ENCODE measurements at regions not wholly inside any gene's neighbourhood (a gene's known extent, or its start where the extent isn't known, plus 50 kb on each side); places are given as distances from the start of the nearest gene placed in this dataset.
A peak's percentile ranks its signal among the peaks of the same experiment; 100 is the strongest.

DNA sequence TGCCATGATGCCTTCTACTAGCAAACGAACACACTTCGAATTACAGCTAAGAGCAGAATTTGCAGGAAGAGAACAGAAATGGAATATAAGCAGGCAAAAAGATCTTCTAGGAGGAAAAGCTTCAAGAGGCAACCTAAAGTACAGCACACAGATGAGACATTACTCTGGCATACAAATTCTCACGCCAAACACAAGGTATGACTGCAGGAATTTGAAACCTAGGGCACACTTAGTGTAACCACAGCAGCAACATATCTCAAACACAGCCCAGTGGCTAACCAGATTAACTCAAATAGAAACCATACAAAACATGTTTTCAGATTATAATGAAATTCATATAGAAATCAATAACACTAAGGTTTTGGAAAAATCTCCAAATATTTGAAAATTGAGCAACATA is 481.0 kb upstream of the RGMB start:
- Mint-ChIP-seq H3K4me1 (ENCODE audit: unreplicated experiment) (peaks cover 24% of the 10 kb centered on the region), H3K9me3 (ENCODE audit: unreplicated experiment) (no peaks in the 10 kb centered on the region), H3K4me3 (ENCODE audit: unreplicated experiment) (no peak overlapping the region), H3K27me3 (ENCODE audit: unreplicated experiment) (no peaks in the 10 kb centered on the region), H3K27ac (ENCODE audit: unreplicated experiment) (no peak overlapping the region), H3K36me3 (ENCODE audit: unreplicated experiment) (no peaks in the 10 kb centered on the region)
- TF ChIP-seq, protein P1, sequence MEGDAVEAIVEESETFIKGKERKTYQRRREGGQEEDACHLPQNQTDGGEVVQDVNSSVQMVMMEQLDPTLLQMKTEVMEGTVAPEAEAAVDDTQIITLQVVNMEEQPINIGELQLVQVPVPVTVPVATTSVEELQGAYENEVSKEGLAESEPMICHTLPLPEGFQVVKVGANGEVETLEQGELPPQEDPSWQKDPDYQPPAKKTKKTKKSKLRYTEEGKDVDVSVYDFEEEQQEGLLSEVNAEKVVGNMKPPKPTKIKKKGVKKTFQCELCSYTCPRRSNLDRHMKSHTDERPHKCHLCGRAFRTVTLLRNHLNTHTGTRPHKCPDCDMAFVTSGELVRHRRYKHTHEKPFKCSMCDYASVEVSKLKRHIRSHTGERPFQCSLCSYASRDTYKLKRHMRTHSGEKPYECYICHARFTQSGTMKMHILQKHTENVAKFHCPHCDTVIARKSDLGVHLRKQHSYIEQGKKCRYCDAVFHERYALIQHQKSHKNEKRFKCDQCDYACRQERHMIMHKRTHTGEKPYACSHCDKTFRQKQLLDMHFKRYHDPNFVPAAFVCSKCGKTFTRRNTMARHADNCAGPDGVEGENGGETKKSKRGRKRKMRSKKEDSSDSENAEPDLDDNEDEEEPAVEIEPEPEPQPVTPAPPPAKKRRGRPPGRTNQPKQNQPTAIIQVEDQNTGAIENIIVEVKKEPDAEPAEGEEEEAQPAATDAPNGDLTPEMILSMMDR (IDR thresholded peaks at IDR 0.05): no peak
- no peak for DNase-seq (ENCODE audit: extremely low spot score, unreplicated experiment)

DNA sequence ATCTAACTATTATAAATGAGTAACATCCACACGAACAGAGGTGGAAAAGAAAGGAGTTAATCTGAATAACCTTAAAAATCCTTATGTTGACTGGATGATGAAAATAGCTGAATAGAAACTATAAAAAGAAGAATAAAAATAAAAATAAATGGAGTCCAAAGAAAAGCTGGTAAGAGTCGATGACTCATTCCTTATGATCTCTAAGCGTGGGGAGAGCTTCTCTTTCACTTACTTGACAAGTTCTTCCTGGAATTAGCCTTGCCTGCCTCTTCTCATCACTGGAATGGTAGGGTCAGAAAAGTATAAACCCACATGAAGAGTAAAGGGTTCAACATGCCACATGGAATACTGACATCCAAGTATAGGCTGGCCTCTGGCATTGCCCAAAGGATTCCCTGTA is 477.0 kb upstream of the RGMB start:
- H3K27me3 Mint-ChIP-seq (ENCODE audit: unreplicated experiment): no peaks in the 10 kb centered on the region
- no peaks in the 10 kb centered on the region for H3K36me3 Mint-ChIP-seq (ENCODE audit: unreplicated experiment)
- DNase-seq (ENCODE audit: extremely low spot score, unreplicated experiment): no peak
- TF ChIP-seq, protein P1 (IDR thresholded peaks at IDR 0.05): no peak
- no peaks in the 10 kb centered on the region for H3K9me3 Mint-ChIP-seq (ENCODE audit: unreplicated experiment)
- H3K4me3 Mint-ChIP-seq (ENCODE audit: unreplicated experiment): no peak overlapping the region
- peak overlapping the region; percentile 61 for H3K27ac Mint-ChIP-seq (ENCODE audit: unreplicated experiment)
- peaks cover 25% of the 10 kb centered on the region for H3K4me1 Mint-ChIP-seq (ENCODE audit: unreplicated experiment)

DNA sequence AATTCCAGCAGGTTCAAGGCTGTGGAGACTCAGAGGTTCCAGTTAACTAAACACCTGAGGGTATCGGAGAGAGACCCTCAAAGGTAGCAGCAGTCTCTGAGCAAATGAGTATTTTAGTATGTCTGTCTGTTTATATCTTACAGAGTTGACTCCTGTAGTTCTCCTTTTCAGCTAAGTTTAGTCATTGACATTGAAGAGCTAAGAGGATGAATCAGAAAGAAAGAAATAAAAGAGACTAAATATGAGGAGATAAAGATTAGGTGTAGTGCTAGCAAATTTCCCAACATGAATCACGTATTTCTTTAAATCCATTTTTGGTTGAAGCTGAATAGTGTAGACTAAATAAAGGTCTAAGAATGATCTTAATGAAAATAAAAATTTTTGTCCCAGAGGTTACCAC is 474.0 kb upstream of the RGMB start:
- Mint-ChIP-seq H3K27me3 (ENCODE audit: unreplicated experiment) (no peaks in the 10 kb centered on the region), H3K9me3 (ENCODE audit: unreplicated experiment) (no peaks in the 10 kb centered on the region), H3K4me3 (ENCODE audit: unreplicated experiment) (no peak overlapping the region), H3K4me1 (ENCODE audit: unreplicated experiment) (peaks cover 21% of the 10 kb centered on the region), H3K36me3 (ENCODE audit: unreplicated experiment) (no peaks in the 10 kb centered on the region), H3K27ac (ENCODE audit: unreplicated experiment) (no peak overlapping the region)
- TF ChIP-seq, protein P1 (IDR thresholded peaks at IDR 0.05): no peak
- no peak for DNase-seq (ENCODE audit: extremely low spot score, unreplicated experiment)

DNA sequence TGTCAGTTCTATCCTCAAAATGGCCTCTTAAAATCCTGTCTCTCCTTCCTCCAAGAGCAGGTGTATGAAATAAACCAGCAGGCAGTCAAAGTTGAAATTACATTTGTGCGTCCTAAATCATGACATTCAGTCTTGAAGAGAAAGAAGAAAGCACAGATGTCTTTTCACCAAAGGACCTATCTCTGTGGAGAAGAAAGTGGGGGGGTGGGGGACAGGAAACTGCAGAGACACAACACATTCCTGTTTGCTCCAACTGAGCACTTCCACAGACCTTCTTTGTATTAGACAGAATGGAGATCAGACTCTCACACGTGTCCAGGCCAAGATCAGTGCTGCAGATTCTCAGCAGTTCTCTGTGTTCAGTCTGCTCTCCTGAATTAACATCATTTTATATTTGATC is 471.9 kb upstream of the RGMB start:
- Mint-ChIP-seq H3K4me3 (ENCODE audit: unreplicated experiment) (no peak overlapping the region), H3K36me3 (ENCODE audit: unreplicated experiment) (no peaks in the 10 kb centered on the region), H3K27ac (ENCODE audit: unreplicated experiment) (no peak overlapping the region), H3K4me1 (ENCODE audit: unreplicated experiment) (peaks cover 10% of the 10 kb centered on the region), H3K27me3 (ENCODE audit: unreplicated experiment) (no peaks in the 10 kb centered on the region), H3K9me3 (ENCODE audit: unreplicated experiment) (no peaks in the 10 kb centered on the region)
- DNase-seq (ENCODE audit: extremely low spot score, unreplicated experiment): no peak
- TF ChIP-seq, protein P1 (IDR thresholded peaks at IDR 0.05): no peak

DNA sequence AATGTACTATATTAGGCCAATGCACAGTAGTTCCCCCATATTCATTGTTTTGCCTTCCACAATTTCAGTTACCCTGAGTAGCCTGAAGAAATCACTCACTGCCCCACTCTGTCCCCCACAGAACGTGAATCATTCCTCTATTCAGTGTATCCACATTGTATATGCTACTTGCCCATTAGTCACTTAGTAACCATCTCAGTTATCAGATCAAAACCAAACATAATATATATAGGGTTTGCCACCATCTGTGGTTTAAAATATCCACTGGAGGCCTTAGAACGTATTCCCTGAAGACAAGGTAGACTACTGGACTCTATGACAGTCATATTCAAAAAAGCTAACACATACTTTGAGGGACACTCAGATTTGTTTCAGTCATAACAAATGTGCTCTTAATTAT is 465.7 kb upstream of the RGMB start:
- Mint-ChIP-seq H3K27ac (ENCODE audit: unreplicated experiment) (peak overlapping the region; percentile 98), H3K4me3 (ENCODE audit: unreplicated experiment) (no peak overlapping the region), H3K27me3 (ENCODE audit: unreplicated experiment) (no peaks in the 10 kb centered on the region), H3K36me3 (ENCODE audit: unreplicated experiment) (no peaks in the 10 kb centered on the region), H3K4me1 (ENCODE audit: unreplicated experiment) (peaks cover 30% of the 10 kb centered on the region), H3K9me3 (ENCODE audit: unreplicated experiment) (no peaks in the 10 kb centered on the region)
- TF ChIP-seq, protein P1 (IDR thresholded peaks at IDR 0.05): no peak
- no peak for DNase-seq (ENCODE audit: extremely low spot score, unreplicated experiment)

All from osteocyte (in vitro differentiated cells).